Activated T-cell treated with anti-CD3 and anti-CD28 coated beads, Interleukin-2, amount 50 U/mL, for 1 hour (primary cell): ENCODE measurements at regions not wholly inside any gene's neighbourhood (a gene's known extent, or its start where the extent isn't known, plus 50 kb on each side); places are given as distances from the start of the nearest gene placed in this dataset.

Source experiments
- DNase-seq: peaks from one replicate; pipeline ENCODE4 v3.0.0-alpha.2; 2020

- no peak for DNase-seq
Observed at GRCh38 chr1:58976294-58976693, 192.4 kb upstream of the JUN start.

GRCh38 chr1:58977598-58977997 is 193.8 kb upstream of the JUN start:
- DNase-seq = no peak

- no peak for DNase-seq
Observed at GRCh38 chr1:58978096-58978495, 194.2 kb upstream of the JUN start.

- DNase-seq = no peak
Observed at GRCh38 chr1:58979086-58979485, 195.2 kb upstream of the JUN start.

GRCh38 chr1:58979677-58980076 is 195.8 kb upstream of the JUN start:
- DNase-seq = no peak

GRCh38 chr1:58981392-58981791 is 197.5 kb upstream of the JUN start:
- DNase-seq = no peak

- DNase-seq = no peak
Observed at GRCh38 chr1:58982259-58982998, 198.6 kb upstream of the JUN start.

- DNase-seq = no peak
Observed at GRCh38 chr1:58983162-58983561, 199.3 kb upstream of the JUN start.

- no peak for DNase-seq
Observed at GRCh38 chr1:58983633-58984245, 199.9 kb upstream of the JUN start.

- DNase-seq = no peak
Observed at GRCh38 chr1:58986996-58987767, 203.3 kb upstream of the JUN start.

- DNase-seq = no peak
Observed at GRCh38 chr1:58988752-58989151, 204.9 kb upstream of the JUN start.

- DNase-seq = no peak
Observed at GRCh38 chr1:58989845-58990244, 206.0 kb upstream of the JUN start.

- DNase-seq = no peak
Observed at GRCh38 chr1:58991305-58991704, 207.5 kb upstream of the JUN start.

GRCh38 chr1:58992643-58993042 is 208.8 kb upstream of the JUN start:
- no peak for DNase-seq

GRCh38 chr1:58993403-58993802 is 209.6 kb upstream of the JUN start:
- DNase-seq = no peak

GRCh38 chr1:58994664-58995063 is 210.8 kb upstream of the JUN start:
- DNase-seq = no peak

GRCh38 chr1:58996341-58997059 is 212.7 kb upstream of the JUN start:
- DNase-seq = no peak

GRCh38 chr1:58997060-58997411 is 213.2 kb upstream of the JUN start:
- DNase-seq = no peak

- DNase-seq = no peak
Observed at GRCh38 chr1:58997637-58998036, 213.8 kb upstream of the JUN start.

- no peak for DNase-seq
Observed at GRCh38 chr1:58999676-59000075, 215.8 kb upstream of the JUN start.

GRCh38 chr1:59004755-59005154 is 220.9 kb upstream of the JUN start:
- DNase-seq = no peak

GRCh38 chr1:59005491-59006288 is 221.8 kb upstream of the JUN start:
- DNase-seq = no peak

- DNase-seq = no peak
Observed at GRCh38 chr1:59006289-59006658, 222.4 kb upstream of the JUN start.
